ENCODE measurements at regions not wholly inside any gene's neighbourhood (a gene's known extent, or its start where the extent isn't known, plus 50 kb on each side); places are given as distances from the start of the nearest gene placed in this dataset.

DNA sequence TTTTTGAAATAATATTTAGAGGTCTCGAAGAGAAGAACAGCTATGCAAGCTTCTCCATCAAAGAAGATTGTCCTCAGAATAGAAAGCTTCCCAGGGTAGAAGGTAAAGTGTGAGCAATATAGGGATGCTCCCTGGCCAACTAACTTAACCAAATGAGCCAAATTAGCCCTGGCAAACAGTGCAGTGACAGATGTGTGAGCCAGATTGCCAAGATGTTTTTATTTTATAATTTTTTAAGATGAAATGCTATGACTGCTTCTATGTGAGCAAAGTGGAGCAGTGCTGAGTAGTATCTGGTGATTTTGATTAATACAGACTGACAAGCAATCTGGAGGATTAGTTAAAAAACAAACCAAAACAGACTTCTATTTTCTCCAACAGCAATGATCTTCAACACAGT is 202.1 kb downstream of the NOVA1 start:
- no peak for DNase-seq (ENCODE audit: low spot score, unreplicated experiment)
- no peaks in the 10 kb centered on the region for H3K36me3 Mint-ChIP-seq (ENCODE audit: insufficient read depth)
- no peak overlapping the region for H3K27ac Mint-ChIP-seq
- H3K27me3 Mint-ChIP-seq, result no peaks in the 10 kb centered on the region
- no peak overlapping the region for H3K4me3 Mint-ChIP-seq (ENCODE audit: low read depth)
- no peaks in the 10 kb centered on the region for H3K9me3 Mint-ChIP-seq (ENCODE audit: low read depth)
- TF ChIP-seq, protein P1, sequence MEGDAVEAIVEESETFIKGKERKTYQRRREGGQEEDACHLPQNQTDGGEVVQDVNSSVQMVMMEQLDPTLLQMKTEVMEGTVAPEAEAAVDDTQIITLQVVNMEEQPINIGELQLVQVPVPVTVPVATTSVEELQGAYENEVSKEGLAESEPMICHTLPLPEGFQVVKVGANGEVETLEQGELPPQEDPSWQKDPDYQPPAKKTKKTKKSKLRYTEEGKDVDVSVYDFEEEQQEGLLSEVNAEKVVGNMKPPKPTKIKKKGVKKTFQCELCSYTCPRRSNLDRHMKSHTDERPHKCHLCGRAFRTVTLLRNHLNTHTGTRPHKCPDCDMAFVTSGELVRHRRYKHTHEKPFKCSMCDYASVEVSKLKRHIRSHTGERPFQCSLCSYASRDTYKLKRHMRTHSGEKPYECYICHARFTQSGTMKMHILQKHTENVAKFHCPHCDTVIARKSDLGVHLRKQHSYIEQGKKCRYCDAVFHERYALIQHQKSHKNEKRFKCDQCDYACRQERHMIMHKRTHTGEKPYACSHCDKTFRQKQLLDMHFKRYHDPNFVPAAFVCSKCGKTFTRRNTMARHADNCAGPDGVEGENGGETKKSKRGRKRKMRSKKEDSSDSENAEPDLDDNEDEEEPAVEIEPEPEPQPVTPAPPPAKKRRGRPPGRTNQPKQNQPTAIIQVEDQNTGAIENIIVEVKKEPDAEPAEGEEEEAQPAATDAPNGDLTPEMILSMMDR (IDR thresholded peaks at IDR 0.05; ENCODE audit: unreplicated experiment), result no peak
- H3K4me1 Mint-ChIP-seq (ENCODE audit: low read depth), result peaks cover 9% of the 10 kb centered on the region

DNA sequence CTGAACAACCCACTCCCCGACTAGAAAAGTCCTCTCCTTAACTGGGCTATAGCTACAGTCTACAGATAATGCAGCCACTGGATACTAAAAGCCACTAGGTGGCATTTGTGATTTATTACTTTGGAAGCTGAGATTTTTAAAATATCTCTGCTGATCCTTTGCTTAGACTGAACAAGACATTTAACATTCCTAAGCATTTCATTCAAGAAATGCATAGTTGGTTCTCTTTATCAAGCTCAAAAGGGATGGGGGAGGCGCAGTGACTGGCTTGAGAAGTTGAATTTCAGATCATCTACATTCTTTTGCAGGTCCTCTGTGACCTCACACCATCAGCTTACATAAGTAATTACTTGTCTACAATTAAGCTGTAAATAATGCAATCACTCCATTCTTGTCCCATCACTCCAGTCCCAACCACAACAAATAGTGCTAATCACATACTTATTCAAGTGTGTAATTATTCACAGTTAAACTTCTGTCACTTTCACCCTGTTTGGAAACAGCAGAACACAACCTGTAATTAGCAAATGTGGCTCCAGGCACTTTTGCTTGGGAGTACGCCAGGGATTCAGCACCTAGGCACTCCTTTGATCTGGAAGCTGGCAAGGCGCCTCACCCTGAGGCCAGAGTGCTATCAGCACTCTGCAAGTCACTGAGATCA is 203.6 kb downstream of the NOVA1 start:
- peaks cover 9% of the 10 kb centered on the region for H3K4me1 Mint-ChIP-seq (ENCODE audit: low read depth)
- H3K27me3 Mint-ChIP-seq, result no peaks in the 10 kb centered on the region
- H3K4me3 Mint-ChIP-seq (ENCODE audit: low read depth), result no peak overlapping the region
- H3K9me3 Mint-ChIP-seq (ENCODE audit: low read depth), result no peaks in the 10 kb centered on the region
- TF ChIP-seq, protein P1 (IDR thresholded peaks at IDR 0.05; ENCODE audit: unreplicated experiment), result peak; percentile 15
- no peaks in the 10 kb centered on the region for H3K36me3 Mint-ChIP-seq (ENCODE audit: insufficient read depth)
- H3K27ac Mint-ChIP-seq, result no peak overlapping the region
- DNase-seq (ENCODE audit: low spot score, unreplicated experiment), result no peak

DNA sequence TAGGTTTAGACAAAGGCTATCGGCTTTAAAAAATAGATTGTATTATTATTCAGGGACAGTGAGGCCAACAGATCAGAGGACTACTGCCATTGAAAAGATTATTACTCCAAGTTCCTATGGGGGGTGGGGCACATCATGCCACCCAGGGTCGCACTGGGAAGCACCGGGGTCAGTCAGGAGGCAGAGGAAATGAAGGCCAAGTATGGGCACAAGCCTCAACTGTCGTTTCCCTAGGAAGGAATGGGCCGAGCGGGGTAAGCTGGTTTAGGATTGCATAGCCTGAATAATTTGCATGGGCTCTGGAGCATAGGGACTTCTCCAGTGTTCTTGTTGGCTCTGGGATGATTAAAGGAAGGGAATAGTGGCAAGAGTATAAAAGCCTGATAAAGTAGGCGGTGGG is 205.3 kb downstream of the NOVA1 start:
- TF ChIP-seq, protein P1 (IDR thresholded peaks at IDR 0.05; ENCODE audit: unreplicated experiment), result no peak
- no peaks in the 10 kb centered on the region for H3K9me3 Mint-ChIP-seq (ENCODE audit: low read depth)
- H3K36me3 Mint-ChIP-seq (ENCODE audit: insufficient read depth), result no peaks in the 10 kb centered on the region
- peaks cover 9% of the 10 kb centered on the region for H3K4me1 Mint-ChIP-seq (ENCODE audit: low read depth)
- H3K27me3 Mint-ChIP-seq, result no peaks in the 10 kb centered on the region
- no peak overlapping the region for H3K27ac Mint-ChIP-seq
- H3K4me3 Mint-ChIP-seq (ENCODE audit: low read depth), result no peak overlapping the region
- DNase-seq (ENCODE audit: low spot score, unreplicated experiment), result no peak

DNA sequence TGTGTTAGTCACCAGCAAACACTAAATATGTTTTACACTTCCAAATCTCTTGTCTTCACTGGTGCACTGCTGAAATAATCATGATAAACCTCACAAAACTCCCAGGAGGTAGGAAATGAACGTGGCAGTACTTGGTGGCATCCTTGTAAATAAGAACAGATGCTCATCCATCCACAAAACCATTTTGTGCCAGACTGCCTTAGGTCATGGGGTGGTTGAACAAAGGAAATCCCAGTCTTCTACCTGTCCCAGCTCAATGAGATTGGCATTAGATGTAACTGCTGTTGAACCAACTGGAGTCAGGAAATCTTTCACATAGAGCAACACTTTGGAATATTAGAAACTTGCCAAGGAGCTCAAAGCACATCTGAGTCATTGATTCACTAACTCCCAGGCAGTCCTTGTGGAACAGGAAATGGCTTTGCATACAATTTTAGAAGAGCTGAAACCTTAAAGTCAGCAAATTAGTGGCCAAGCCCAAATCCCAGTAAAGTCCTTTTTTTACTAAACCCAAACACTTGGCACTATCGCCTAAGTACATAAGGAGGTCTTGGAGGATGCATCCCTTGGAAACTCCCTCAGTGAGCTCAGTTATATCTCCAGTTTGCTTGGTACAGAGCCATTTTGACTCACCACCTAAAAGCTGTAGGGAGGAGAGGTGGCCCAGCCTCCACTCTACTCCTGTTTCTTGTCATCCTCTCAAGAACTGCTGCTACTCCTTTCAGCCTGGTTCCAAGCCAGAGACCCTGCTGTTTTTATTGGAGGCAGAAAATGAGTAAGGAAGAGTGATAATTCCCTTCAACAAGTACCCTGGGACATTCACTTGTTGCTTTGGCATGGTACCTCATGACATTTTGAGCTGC is 208.0 kb downstream of the NOVA1 start:
- DNase-seq (ENCODE audit: low spot score, unreplicated experiment), result no peak
- peaks cover 9% of the 10 kb centered on the region for H3K4me1 Mint-ChIP-seq (ENCODE audit: low read depth)
- H3K27ac Mint-ChIP-seq, result no peak overlapping the region
- TF ChIP-seq, protein P1 (IDR thresholded peaks at IDR 0.05; ENCODE audit: unreplicated experiment), result no peak
- no peaks in the 10 kb centered on the region for H3K27me3 Mint-ChIP-seq
- no peak overlapping the region for H3K4me3 Mint-ChIP-seq (ENCODE audit: low read depth)
- no peaks in the 10 kb centered on the region for H3K36me3 Mint-ChIP-seq (ENCODE audit: insufficient read depth)
- H3K9me3 Mint-ChIP-seq (ENCODE audit: low read depth), result no peaks in the 10 kb centered on the region

DNA sequence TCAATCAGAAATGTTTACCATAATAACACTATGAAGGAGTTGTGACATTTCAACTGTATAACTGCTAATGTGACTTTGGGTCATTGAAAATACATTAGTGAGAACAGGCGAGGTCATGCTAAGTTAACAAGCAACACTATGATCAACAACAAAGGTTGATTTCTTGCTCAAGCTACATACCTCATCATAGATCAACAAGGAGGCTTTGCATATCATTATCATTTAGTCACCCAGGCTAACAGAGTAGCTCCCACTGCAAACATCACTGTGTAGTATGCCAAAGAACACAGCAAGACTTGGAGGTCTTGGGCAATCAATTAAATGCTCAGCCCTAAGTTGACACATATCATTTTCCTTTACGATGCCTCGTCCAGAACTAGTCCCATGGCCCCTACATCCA is 212.5 kb downstream of the NOVA1 start:
- no peak for DNase-seq (ENCODE audit: low spot score, unreplicated experiment)
- Mint-ChIP-seq H3K4me3 (ENCODE audit: low read depth) (no peak overlapping the region), H3K4me1 (ENCODE audit: low read depth) (peaks cover 7% of the 10 kb centered on the region), H3K9me3 (ENCODE audit: low read depth) (no peaks in the 10 kb centered on the region), H3K27ac (no peak overlapping the region), H3K36me3 (ENCODE audit: insufficient read depth) (no peaks in the 10 kb centered on the region), H3K27me3 (no peaks in the 10 kb centered on the region)
- TF ChIP-seq, protein P1 (IDR thresholded peaks at IDR 0.05; ENCODE audit: unreplicated experiment), result no peak

Data from progenitor cell of endocrine pancreas (in vitro differentiated cells).